ENCODE measurements at regions not wholly inside any gene's neighbourhood (a gene's known extent, or its start where the extent isn't known, plus 50 kb on each side); places are given as distances from the start of the nearest gene placed in this dataset.

- WGBS (ENCODE audit: insufficient coverage) = 100% methylated on average over 2 of the region's 8 CpGs
- H3K4me3 ChIP-seq (ENCODE audit: low read depth, low read length) = no peak overlapping the region
- peaks cover 66% of the 10 kb centered on the region for H3K36me3 ChIP-seq (ENCODE audit: control insufficient read depth, insufficient read depth, low read length)
Measured at GRCh38 chr9:97359147-97359546, 51.7 kb downstream of the CCDC180 start.

More at GRCh38 chr9:97359147-97359546, 51.7 kb downstream of the CCDC180 start:
- Histone ChIP-seq H3K27ac (ENCODE audit: low read depth, low read length) (no peak overlapping the region), H3K9me3 (ENCODE audit: control insufficient read depth, insufficient read depth, low read length) (no peaks in the 10 kb centered on the region), H3K4me1 (ENCODE audit: control insufficient read depth, insufficient read depth, low read length) (no peaks in the 10 kb centered on the region), H3K27me3 (ENCODE audit: control insufficient read depth, insufficient read depth, low read length) (no peaks in the 10 kb centered on the region)
- DNase-seq (ENCODE audit: low read depth in 4 of 6, low spot score in 6 of 6) = no peak

Measured in spinal cord (tissue), 9 donors.